DOHH2 (cell line): ENCODE measurements at regions not wholly inside any gene's neighbourhood (a gene's known extent, or its start where the extent isn't known, plus 50 kb on each side); places are given as distances from the start of the nearest gene placed in this dataset.
"Not testable (repeated sequence)": the region's sequence is repeated elsewhere in the genome, so short reads cannot be mapped to it uniquely, and the experiment has no call there.

ENCODE experiments used
- H3F3A ChIP-seq: fragments of 200-600 bp; sonication (generic), shearing (Covaris generic); 2 replicates; pipeline ENCODE4 v1.6.0; 2016; ENCODE audit warnings: antibody characterized with exemption, mild to moderate bottlenecking; ENCODE audit not compliant: control insufficient read depth, insufficient read depth
- H3K27ac ChIP-seq: fragments of 200-600 bp; sonication (generic); 2 replicates; pipeline ENCODE4 v1.5.1; 2014; ENCODE audit warnings: low read depth, mild to moderate bottlenecking, low read length, moderate library complexity
- H3K27me3 ChIP-seq: fragments of 200-600 bp; sonication (generic); 2 replicates; pipeline ENCODE4 v1.6.1; 2014; ENCODE audit warnings: mild to moderate bottlenecking, low read length, mixed read lengths; ENCODE audit not compliant: control insufficient read depth
- H3K36me3 ChIP-seq: fragments of 200-600 bp; sonication (generic); 2 replicates; pipeline ENCODE4 v1.6.1; 2014; ENCODE audit warnings: mild to moderate bottlenecking, low read length, moderate library complexity, mixed read lengths; ENCODE audit not compliant: control insufficient read depth
- H3K4me1 ChIP-seq: fragments of 200-600 bp; sonication (generic); 2 replicates; pipeline ENCODE4 v1.6.1; 2014; ENCODE audit warnings: mild to moderate bottlenecking, low read length, mixed read lengths; ENCODE audit not compliant: control insufficient read depth
- H3K4me2 ChIP-seq: fragments of 200-600 bp; sonication (generic); 2 replicates; pipeline ENCODE4 v1.6.0; 2014; ENCODE audit warnings: mild to moderate bottlenecking, low read length, moderate library complexity
- H3K4me3 ChIP-seq: fragments of 200-600 bp; sonication (generic); 2 replicates; pipeline ENCODE4 v1.5.1; 2014; ENCODE audit warnings: mild to moderate bottlenecking, low read length, mixed read lengths
- H3K79me2 ChIP-seq: fragments of 200-600 bp; sonication (generic); 2 replicates; pipeline ENCODE4 v1.6.1; 2014; ENCODE audit warnings: mild to moderate bottlenecking, low read length, mixed read lengths; ENCODE audit not compliant: control insufficient read depth
- H3K9me2 ChIP-seq: fragments of 200-600 bp; sonication (generic); replicated peaks from 2 replicates; pipeline ENCODE4 v1.6.1; 2014; ENCODE audit warnings: mild to moderate bottlenecking, low read length, mixed read lengths; ENCODE audit not compliant: control insufficient read depth
- H3K9me3 ChIP-seq: fragments of 200-600 bp; sonication (generic); 2 replicates; pipeline ENCODE4 v1.6.1; 2014; ENCODE audit warnings: antibody characterized with exemption, low read length, mixed read lengths; ENCODE audit not compliant: control insufficient read depth, insufficient read depth
- H4K20me1 ChIP-seq: fragments of 200-600 bp; sonication (generic); 2 replicates; pipeline ENCODE4 v1.6.0; 2014; ENCODE audit warnings: low read depth, mild to moderate bottlenecking, antibody characterized with exemption, low read length, moderate library complexity; ENCODE audit not compliant: control insufficient read depth, insufficient read depth
- EZH2phosphoT487 ChIP-seq: fragments of 200-600 bp; sonication (generic); IDR thresholded peaks from 2 replicates; pipeline ENCODE4 v1.6.1; 2017; ENCODE audit warnings: borderline replicate concordance, mild to moderate bottlenecking, antibody characterized with exemption, low read length, moderate library complexity, mixed read lengths
- TF ChIP-seq, protein P1 (sequence below): fragments of 200-600 bp; sonication (generic); IDR thresholded peaks from one replicate; pipeline ENCODE4 v1.5.1; 2014; ENCODE audit warnings: antibody characterized with exemption, mild to moderate bottlenecking, low read depth, low read length; ENCODE audit not compliant: poor library complexity, severe bottlenecking

DNA sequence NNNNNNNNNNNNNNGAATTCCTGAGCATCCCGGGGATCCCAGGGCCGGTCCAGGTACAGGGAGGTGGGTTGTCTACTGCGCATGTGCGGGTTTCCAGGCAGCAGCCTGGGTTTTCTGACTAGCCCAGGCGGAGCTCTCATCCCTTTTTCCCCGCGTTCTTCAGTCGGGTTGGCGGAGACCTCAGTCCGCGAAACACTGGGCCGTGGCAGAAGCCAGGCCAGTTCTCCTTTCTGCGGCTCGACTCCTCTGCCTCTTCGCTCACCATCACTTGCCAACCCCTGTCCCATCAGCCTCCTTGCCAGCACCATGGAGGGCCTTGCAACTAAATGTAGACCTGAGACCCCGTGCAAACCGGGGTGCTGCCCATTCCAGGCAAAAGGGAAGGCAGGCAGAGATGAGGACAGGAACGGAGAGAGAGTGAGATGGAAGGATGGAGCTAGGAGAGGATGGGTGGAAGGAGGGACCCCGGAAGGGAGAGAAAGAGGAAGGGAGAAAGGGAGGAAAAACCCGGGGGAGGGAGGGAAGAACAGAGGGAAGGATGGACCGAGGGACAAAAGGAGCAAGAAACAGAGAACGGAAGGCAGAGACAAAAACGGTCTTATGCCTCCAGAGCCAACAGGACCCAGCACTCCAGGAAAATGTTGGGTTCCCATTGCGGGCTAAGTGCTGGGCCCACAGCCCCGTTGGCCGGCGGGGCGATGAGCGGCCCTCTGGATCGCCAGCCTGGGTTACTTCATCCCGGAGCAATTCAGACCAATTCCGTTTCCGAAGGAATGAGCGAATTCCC, 445.4 kb upstream of the DEFB115 start:
- Histone ChIP-seq H3F3A (no peaks in the 10 kb centered on the region), H3K27me3 (no peaks in the 10 kb centered on the region), H4K20me1 (no peaks in the 10 kb centered on the region), H3K4me3 (peak overlapping the region; percentile 50), H3K79me2 (no peaks in the 10 kb centered on the region), H3K27ac (peak overlapping the region; percentile 39), H3K36me3 (no peaks in the 10 kb centered on the region), H3K4me1 (no peaks in the 10 kb centered on the region), H3K9me3 (peaks cover 34% of the 10 kb centered on the region), H3K4me2 (peak overlapping the region; percentile 34; the same call in 1 of the 2 replicates), H3K9me2 (no peaks in the 10 kb centered on the region)
- no peak for TF ChIP-seq EZH2phosphoT487
- TF ChIP-seq, protein P1, sequence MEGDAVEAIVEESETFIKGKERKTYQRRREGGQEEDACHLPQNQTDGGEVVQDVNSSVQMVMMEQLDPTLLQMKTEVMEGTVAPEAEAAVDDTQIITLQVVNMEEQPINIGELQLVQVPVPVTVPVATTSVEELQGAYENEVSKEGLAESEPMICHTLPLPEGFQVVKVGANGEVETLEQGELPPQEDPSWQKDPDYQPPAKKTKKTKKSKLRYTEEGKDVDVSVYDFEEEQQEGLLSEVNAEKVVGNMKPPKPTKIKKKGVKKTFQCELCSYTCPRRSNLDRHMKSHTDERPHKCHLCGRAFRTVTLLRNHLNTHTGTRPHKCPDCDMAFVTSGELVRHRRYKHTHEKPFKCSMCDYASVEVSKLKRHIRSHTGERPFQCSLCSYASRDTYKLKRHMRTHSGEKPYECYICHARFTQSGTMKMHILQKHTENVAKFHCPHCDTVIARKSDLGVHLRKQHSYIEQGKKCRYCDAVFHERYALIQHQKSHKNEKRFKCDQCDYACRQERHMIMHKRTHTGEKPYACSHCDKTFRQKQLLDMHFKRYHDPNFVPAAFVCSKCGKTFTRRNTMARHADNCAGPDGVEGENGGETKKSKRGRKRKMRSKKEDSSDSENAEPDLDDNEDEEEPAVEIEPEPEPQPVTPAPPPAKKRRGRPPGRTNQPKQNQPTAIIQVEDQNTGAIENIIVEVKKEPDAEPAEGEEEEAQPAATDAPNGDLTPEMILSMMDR, result no peak

DNA sequence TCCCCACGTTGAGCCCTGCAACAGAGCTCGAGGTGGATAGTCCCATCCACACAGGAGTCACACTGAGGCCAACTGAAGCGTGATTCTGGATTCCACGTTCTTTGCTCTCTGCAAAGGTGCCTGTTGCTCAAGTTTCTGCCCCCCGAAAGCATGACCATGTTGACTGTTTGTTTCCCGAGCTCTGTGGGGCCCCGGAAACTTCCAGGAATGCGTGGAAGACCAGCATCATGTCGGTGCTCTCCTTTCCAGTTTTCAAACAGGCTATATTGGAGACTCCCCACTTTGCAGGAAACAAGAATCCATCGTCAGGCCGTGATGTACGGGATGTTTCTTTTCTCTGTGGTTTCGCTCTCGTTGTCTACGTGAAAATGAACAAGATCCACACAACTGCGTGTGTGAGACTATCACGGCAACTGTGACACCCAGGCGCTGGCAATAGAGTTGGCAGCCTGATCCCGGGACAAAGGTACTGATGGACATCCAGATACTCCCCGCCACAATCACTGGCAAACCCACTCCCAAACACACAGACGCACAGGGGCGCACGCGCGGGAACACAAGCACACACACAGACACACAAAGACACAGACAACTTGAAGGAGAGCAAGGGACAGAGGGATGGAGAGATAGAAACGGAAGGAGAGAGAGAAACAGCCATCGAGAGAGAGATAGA, 444.6 kb upstream of the DEFB115 start:
- no peak overlapping the region for H3K4me2 ChIP-seq
- H3K27me3 ChIP-seq, result no peaks in the 10 kb centered on the region
- H3K9me3 ChIP-seq, result peaks cover 34% of the 10 kb centered on the region
- TF ChIP-seq, protein P1, result no peak
- no peak for TF ChIP-seq EZH2phosphoT487
- no peaks in the 10 kb centered on the region for H3K4me1 ChIP-seq
- H3K27ac ChIP-seq, result no peak overlapping the region
- H3K79me2 ChIP-seq, result no peaks in the 10 kb centered on the region
- no peaks in the 10 kb centered on the region for H3K36me3 ChIP-seq
- H3K9me2 ChIP-seq, result no peaks in the 10 kb centered on the region
- H4K20me1 ChIP-seq, result no peaks in the 10 kb centered on the region
- H3F3A ChIP-seq, result no peaks in the 10 kb centered on the region
- no peak overlapping the region for H3K4me3 ChIP-seq

DNA sequence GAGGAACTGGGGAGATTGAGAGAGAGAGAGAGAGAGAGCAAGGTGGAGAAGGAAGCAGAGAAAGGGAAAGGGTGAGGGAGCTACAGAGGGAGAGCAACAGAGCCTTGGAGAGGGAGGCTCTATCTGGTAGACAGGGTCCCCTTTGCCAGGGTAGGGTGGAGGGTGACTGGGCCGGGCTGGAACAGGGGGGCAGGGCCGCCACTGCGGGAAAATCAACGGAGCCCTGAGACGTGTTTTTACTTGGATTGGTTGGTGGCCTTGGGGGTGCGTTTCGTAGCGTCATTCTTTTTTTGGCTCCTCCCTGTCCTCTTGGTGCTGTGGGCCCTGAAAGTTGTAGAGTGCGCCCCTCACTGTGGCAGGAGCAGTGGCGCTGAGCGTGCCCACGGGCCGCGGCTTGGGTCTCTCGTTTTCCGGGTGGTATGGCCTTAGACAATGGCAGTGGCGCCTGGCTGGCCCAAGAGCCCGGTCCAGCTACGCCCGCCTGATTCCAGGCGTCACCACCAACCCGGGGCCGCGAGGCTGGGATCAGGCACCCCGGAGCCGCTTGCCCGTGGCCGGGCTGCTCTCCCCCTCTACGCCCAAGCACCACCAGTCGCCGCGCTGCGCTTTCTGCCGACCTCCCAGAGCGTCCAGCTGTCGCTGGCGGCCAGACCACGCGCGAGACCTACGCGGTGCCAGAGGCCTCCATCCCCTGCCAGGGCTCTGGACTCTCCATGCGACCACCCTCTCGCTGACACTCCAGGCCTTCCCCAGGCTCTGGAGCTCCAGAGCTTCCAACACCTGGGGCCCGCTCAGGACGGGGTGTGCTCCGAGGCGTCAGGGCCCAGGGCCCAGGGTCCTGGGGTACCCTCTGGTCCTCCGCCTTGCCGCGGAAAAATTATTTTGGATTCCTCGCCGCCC, 443.8 kb upstream of the DEFB115 start:
- not testable (repeated sequence) for H3K36me3 ChIP-seq, H4K20me1 ChIP-seq, H3K79me2 ChIP-seq, H3K4me3 ChIP-seq, H3F3A ChIP-seq, H3K9me2 ChIP-seq, H3K27ac ChIP-seq, H3K4me1 ChIP-seq, H3K4me2 ChIP-seq, H3K27me3 ChIP-seq
- peaks cover 34% of the 10 kb centered on the region for H3K9me3 ChIP-seq

DNA sequence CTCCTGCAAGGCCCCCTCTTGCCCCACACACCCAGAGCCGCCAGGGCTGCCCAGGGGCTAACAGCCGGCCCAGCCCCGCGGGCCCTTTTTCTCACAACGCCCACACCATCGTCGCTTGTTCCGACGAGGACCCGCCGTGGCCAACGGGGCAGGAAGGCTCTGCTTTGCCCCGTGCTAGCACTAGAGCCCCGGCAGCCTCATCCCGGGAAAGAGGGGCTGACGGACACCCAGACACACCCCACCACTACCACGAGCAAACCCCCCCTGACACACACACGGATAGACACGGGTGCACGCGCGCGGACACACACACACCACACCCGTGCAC, 443.2 kb upstream of the DEFB115 start:
- not testable (repeated sequence) for H3K27me3 ChIP-seq
- H3K9me3 ChIP-seq, result peaks cover 34% of the 10 kb centered on the region

DNA sequence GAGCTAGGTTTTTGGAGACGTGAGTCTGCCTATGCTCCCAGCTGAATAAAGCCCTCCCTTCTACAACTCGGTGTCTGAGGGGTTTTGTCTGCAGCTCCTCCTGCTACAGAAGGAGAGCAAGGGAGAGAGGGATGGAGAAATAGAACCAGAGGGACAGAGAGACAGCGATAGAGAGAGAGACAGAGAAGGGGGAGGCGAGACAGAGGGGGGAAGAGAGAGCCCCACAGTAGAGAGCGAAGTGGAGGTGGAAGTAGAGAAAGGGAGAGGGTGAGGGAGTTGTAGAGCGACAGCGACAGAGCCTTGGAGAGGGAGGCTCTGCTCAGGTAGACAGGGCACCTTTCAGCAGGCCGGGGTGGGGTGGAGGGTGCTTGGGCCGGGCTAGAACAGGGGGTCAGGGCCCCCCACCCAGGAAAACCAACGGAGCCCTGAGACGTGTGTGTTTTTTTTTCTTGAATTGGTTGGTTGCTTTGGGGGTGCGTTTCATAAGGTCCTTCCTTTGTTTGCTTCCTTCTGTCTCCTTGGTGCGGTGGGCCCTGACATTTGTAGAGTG, 442.4 kb upstream of the DEFB115 start:
- H3K36me3 ChIP-seq, H3K27me3 ChIP-seq, H3K79me2 ChIP-seq, H3K9me2 ChIP-seq, H3K4me3 ChIP-seq, H3K4me1 ChIP-seq, H3F3A ChIP-seq, H3K4me2 ChIP-seq, H4K20me1 ChIP-seq, H3K27ac ChIP-seq: not testable (repeated sequence)
- H3K9me3 ChIP-seq, result peaks cover 34% of the 10 kb centered on the region

More for the DNA sequence above, 443.2 kb upstream of the DEFB115 start:
- not testable (repeated sequence) for H3F3A ChIP-seq, H3K79me2 ChIP-seq, H3K4me1 ChIP-seq, H3K36me3 ChIP-seq, H3K27ac ChIP-seq, H3K4me2 ChIP-seq, H3K4me3 ChIP-seq, H3K9me2 ChIP-seq, H4K20me1 ChIP-seq
